Activated T-cell treated with anti-CD3 and anti-CD28 coated beads for 48 hours (primary cell): ENCODE measurements at regions not wholly inside any gene's neighbourhood (a gene's known extent, or its start where the extent isn't known, plus 50 kb on each side); places are given as distances from the start of the nearest gene placed in this dataset.

Experiments used
- DNase-seq: peaks from one replicate; pipeline ENCODE4 v3.0.0-alpha.2; 2020; ENCODE audit warnings: low read depth

DNA sequence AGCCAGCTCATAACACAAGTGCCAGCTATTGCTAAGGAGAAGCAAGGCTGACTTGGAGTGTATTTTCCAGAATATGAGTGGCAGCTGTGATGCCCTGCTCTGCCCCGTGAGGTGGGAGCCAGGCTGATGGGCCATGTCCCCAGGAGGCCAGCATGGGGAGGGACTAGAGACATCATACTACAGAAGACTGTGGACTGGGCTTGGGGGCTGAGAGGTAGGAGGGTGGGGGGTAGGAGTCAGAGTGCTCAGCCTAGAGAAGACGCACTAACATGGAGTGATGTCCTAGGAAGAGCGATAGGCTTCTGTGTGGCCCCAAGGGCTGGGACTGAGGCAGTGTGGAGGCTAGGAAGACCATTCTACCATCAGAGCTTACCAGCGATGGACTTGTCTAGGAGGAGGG is 143.7 kb downstream of the WSCD1 start:
- DNase-seq, result no peak

GRCh38 chr17:6212766-6213165 is 142.6 kb downstream of the WSCD1 start:
- DNase-seq, result no peak

- DNase-seq, result no peak
Measured at GRCh38 chr17:6209829-6210228, 139.7 kb downstream of the WSCD1 start.

DNA sequence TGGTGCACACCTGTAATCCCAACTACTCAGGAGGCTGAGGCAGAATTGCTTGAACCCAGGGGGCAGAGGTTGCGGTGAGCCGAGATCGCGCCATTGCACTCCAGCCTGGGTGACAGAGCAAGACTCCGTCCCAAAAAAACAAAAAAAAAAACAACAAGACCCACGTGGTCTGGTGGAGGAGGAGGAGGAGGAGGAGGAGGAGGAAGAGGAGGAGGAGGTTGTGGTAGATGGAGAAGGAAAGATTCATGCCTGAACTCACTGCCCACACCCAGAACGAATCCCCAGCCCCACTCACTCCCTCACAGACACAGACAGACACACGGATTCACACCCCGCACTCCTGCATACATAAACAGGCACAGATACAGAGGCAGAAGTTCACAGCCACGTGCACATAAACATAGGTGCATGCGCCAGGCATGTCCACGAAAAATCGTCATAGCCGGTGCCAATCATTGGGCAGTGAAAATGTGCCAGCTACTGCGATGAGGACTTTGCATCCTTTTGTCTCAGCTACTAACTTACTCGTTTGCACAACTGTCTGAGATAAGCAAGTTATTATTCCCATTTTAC is 138.5 kb downstream of the WSCD1 start:
- DNase-seq, result no peak

GRCh38 chr17:6205525-6205924 is 135.3 kb downstream of the WSCD1 start:
- no peak for DNase-seq

DNA sequence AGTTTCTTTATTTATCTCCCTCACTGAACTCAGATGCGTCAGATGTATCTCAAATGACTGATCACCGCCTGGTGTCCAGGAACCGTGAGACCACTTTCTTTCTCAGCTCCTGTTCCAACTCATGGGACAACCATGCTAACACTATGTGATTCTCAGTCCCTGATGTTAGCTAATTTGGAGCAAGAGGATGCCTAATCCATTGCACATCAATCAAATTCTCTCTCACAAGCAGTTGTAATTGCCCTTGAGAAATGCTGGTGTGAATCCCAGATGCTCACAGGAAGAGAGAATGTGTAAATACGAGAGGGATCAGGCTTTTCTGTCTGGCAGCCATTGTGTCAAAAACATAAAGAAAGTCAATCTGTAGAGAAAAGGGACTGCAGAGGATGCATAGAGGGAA is 134.9 kb downstream of the WSCD1 start:
- no peak for DNase-seq

DNA sequence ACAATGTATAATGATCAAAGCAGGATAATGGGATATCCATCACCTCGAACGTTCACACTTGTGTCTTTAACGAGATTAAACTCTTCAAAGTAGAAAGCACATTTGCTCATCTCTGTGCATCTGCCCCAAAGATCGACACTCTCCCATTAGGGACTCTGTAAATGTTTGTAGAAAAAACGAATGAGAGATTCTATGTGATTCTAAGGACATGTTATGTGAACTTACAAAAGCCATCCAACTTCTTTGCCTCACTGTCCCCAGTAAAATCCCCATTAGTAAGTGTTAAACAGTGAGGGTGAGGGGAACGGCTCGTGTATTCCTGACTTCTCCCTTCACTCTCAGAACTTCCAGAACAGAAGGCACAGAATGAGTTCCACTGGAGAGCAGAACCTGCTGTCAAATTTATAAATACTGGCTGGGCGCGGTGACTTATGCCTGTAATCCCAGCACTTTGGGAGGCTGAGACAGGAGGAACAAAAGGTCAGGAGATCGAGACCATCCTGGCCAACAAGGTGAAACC is 134.1 kb downstream of the WSCD1 start:
- DNase-seq, result no peak

DNA sequence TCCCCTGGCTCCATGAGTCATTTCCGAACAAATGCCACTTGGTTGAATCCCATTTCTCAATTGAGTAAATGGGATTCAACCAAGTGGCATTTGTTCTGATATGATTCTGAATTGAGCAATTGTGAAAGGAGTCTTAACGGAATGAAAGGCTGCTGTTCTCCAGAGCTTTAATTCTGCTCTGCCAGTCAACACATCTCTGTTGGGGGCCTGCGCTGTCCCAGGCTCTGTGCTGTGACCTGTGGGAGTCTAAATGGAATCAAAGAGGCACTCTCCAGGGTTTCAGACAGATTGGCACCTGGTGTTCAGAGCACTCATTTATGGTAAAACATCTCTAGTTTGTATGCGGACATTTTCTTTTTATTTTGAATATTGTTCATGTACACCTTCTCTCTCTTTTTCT is 126.2 kb downstream of the WSCD1 start:
- DNase-seq, result no peak

DNA sequence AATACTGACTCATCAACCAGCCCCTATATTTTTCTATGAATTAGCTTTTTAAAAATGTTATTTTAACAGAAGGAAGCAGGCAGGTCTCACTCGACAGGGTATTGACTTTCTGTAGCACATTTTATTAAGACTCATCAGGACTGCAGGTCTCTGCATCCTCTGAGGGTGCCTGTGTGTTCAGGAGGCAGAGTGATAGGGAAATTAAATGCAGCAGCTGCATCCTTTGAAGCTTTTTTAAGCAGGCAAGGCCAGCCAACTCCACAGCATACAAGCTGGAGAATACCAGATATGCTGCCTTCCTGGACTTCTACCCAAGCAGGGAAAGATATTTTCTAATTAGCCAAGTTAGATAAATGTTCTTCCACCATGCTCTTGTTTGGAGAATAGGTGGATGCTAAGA is 124.9 kb downstream of the WSCD1 start:
- DNase-seq, result no peak

GRCh38 chr17:6191405-6192324 is 121.5 kb downstream of the WSCD1 start:
- DNase-seq, result no peak

DNA sequence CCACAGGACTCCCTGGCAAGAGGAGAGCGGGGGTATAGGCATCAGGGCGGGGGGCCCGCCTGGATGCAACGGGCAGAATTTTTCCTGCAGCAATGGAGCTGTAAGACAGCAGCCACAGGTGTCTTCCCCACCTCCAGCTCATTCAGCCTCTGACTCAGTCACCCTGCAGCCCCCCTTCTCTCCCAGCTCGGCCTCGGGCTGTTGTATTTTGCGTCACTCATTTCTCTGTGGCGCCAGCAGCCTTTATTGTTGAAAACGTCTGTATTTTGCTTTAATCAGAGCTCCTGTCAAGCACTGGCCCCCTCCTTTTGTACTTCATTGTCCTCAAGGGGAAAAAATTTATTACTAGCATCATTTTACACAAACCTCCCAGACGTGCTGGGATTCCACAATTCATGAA is 117.7 kb downstream of the WSCD1 start:
- DNase-seq, result no peak

DNA sequence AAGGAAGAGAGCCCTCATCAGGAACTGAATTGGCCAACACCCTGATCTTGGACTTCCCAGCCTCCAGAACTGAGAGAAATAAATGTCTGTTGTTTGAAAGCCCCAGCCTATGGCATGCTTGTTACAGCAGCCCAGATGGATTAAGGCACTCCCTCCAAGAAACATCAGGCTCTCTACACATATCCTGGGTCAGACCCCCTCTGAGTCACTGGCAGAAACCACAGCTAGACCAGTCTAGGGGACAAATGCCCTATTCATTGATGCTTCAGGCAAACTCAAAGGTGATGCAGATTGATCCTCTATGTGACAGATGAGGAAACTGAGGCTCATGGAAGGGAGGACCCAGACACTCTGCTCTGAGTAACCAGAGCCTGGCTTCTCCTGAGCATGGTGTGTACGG is 116.8 kb downstream of the WSCD1 start:
- DNase-seq, result no peak

DNA sequence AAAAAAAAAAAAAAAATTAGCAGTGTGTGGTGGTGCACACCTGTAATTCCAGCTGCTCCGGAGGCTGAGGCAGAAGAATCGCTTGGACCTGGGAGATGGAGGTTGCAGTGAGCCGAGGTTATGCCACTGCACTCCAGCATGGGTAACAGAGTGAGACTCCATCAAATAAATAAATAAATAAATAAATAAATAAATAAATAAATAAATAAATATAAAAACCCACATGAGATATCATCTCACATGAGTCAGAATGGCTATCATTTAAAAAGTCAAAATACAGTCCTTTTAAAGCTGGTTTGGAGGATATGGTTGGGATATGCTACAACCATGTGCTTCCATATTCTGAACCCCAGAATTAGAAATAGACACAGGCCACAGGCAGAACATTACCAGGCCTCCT is 114.3 kb downstream of the WSCD1 start:
- DNase-seq, result no peak

DNA sequence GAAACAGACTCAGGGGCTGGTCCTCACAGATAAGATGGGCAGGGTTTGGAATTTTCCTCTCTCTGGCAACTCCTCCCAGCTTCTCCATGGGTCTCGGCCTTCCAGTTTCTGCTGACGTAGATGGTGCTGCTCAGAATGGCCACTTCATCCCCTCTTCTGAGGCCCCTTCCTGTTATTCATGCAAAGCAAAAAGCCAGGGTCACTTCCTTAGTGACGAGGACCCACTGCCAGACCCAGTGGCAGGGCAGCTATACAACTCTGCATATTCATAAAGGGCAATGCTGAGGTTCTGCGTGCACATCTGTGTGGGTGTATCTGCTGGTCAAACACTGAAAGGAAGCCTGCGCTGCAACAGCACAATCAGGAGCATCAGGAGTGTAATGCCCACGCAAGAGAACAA is 108.8 kb downstream of the WSCD1 start:
- no peak for DNase-seq

- no peak for DNase-seq
Measured at GRCh38 chr17:6177941-6178694, 107.9 kb downstream of the WSCD1 start.
